ENCODE measurements at regions not wholly inside any gene's neighbourhood (a gene's known extent, or its start where the extent isn't known, plus 50 kb on each side); places are given as distances from the start of the nearest gene placed in this dataset.

GRCh38 chr6:133827766-133828165, 61.1 kb upstream of the TCF21 start:
- no peak for TF ChIP-seq RNF2 (IDR thresholded peaks at IDR 0.05; ENCODE audit: borderline replicate concordance, low read depth)
- TF ChIP-seq TFCP2L1 (CRISPR knock-in tag; IDR thresholded peaks at IDR 0.05) = no peak

Data from A549 (cell line).